Cardiac muscle cell (in vitro differentiated cells and primary cell): ENCODE measurements at regions not wholly inside any gene's neighbourhood (a gene's known extent, or its start where the extent isn't known, plus 50 kb on each side); places are given as distances from the start of the nearest gene placed in this dataset.
A peak's percentile ranks its signal among the peaks of the same experiment; 100 is the strongest.

Source experiments
- DNase-seq, 2 donors: peaks; one replicate each; pipeline versions ENCODE4 v3.0.0 to v3.0.0-alpha.2; 2010 to 2017; ENCODE audit warnings: low read depth in 1 of 2, low spot score in 1 of 2
- H3K27ac ChIP-seq: fragments of 200-600 bp; sonication (generic); 2 replicates; pipeline ENCODE4 v1.5.1; 2016
- H3K27me3 ChIP-seq: fragments of 200-600 bp; sonication (generic); 2 replicates; pipeline ENCODE4 v1.6.0; 2016; ENCODE audit warnings: control low read depth
- H3K36me3 ChIP-seq: fragments of 200-600 bp; sonication (generic); 2 replicates; pipeline ENCODE4 v1.5.1; 2016; ENCODE audit warnings: control low read depth
- H3K4me1 ChIP-seq: fragments of 200-600 bp; sonication (generic); 2 replicates; pipeline ENCODE4 v1.8.1; 2017; ENCODE audit warnings: low read depth, mild to moderate bottlenecking, mixed run types
- H3K4me3 ChIP-seq: fragments of 200-600 bp; sonication (generic); 2 replicates; pipeline ENCODE4 v1.5.1; 2016; ENCODE audit warnings: mild to moderate bottlenecking
- H3K9me3 ChIP-seq: fragments of 200-600 bp; sonication (generic); 2 replicates; pipeline ENCODE4 v1.5.1; 2017; ENCODE audit warnings: low read depth, mild to moderate bottlenecking, control low read depth
- CTCF ChIP-seq: IDR thresholded peaks from 2 replicates; pipeline ENCODE4 v1.5.1; 2012; ENCODE audit warnings: low read depth, mild to moderate bottlenecking, low read length

- Histone ChIP-seq H3K27ac (no peak overlapping the region), H3K27me3 (no peaks in the 10 kb centered on the region), H3K36me3 (no peaks in the 10 kb centered on the region), H3K4me3 (no peak overlapping the region), H3K4me1 (peaks cover 17% of the 10 kb centered on the region), H3K9me3 (no peaks in the 10 kb centered on the region)
- TF ChIP-seq CTCF = no peak
- no peak for DNase-seq
These were observed 138.0 kb upstream of the THBS1 start for GRCh38 chr15:39442898-39443297.

GRCh38 chr15:39443659-39444219 lies 137.1 kb upstream of the THBS1 start:
- Histone ChIP-seq H3K27me3 (no peaks in the 10 kb centered on the region), H3K27ac (no peak overlapping the region), H3K4me1 (peaks cover 10% of the 10 kb centered on the region), H3K4me3 (no peak overlapping the region), H3K36me3 (no peaks in the 10 kb centered on the region), H3K9me3 (no peaks in the 10 kb centered on the region)
- DNase-seq = no peak
- no peak for TF ChIP-seq CTCF

- Histone ChIP-seq H3K9me3 (no peaks in the 10 kb centered on the region), H3K4me3 (no peak overlapping the region), H3K36me3 (no peaks in the 10 kb centered on the region), H3K4me1 (no peaks in the 10 kb centered on the region), H3K27ac (no peak overlapping the region), H3K27me3 (no peaks in the 10 kb centered on the region)
- no peak for TF ChIP-seq CTCF
- peak in 1 of 2 donors; percentile 55 for DNase-seq
These were observed 136.0 kb upstream of the THBS1 start for GRCh38 chr15:39444735-39445470.

GRCh38 chr15:39445931-39446330 lies 134.9 kb upstream of the THBS1 start:
- no peak for DNase-seq
- no peaks in the 10 kb centered on the region for H3K36me3 ChIP-seq
- H3K9me3 ChIP-seq = no peaks in the 10 kb centered on the region
- H3K27me3 ChIP-seq = no peaks in the 10 kb centered on the region
- no peak overlapping the region for H3K27ac ChIP-seq
- TF ChIP-seq CTCF = no peak
- no peaks in the 10 kb centered on the region for H3K4me1 ChIP-seq
- no peak overlapping the region for H3K4me3 ChIP-seq

GRCh38 chr15:39447346-39447745 lies 133.5 kb upstream of the THBS1 start:
- Histone ChIP-seq H3K9me3 (no peaks in the 10 kb centered on the region), H3K4me3 (no peak overlapping the region), H3K4me1 (no peaks in the 10 kb centered on the region), H3K27me3 (no peaks in the 10 kb centered on the region), H3K36me3 (no peaks in the 10 kb centered on the region), H3K27ac (no peak overlapping the region)
- no peak for TF ChIP-seq CTCF
- no peak for DNase-seq
